ENCODE measurements at regions not wholly inside any gene's neighbourhood (a gene's known extent, or its start where the extent isn't known, plus 50 kb on each side); places are given as distances from the start of the nearest gene placed in this dataset.

DNA sequence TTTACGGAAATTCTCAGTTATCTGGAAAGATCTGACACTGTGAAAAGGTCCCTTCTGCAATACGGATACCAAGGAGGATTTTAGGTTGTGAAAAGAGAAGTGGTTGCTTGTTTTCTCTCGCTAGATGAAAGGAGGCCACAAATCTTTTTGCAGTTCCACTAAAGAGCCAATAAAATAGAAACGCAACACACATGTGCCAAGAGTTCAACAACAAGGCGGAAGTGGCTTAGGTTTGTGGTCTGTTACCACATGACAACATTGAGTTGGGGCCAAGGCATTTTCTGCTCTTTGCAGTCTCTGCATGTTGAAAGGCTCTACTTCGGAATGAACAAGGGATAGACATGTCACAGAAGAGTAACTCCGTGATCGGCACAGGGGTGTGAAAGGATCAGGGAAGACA lies 115.7 kb upstream of the OSR1 start:
- intact Hi-C loops (cut with DNase I), result no loop called here
- 44 to 57% (median 53%) methylated on average over 8 of the region's 8 CpGs for WGBS, 3 donors
- DNase-seq, result no peak

DNA sequence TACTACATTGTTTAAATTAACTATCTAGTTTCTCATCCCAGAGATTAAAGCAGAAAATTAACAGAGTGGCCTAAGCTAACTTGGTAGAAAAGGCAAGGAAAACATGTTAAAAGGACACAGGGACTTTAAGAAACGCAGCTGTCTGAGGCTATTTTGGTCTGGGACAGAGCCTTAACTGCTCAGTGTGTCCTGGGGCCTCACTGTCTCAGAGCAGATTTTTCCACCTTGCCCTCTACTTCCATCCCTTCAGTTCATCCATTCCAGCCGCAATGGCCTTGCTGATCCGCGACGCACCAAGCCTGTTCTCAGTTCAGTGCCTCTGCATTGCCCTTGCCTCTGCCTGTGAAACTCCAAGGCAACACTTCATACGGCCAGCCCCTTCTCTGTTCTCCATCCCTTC lies 114.9 kb upstream of the OSR1 start:
- intact Hi-C loops (cut with DNase I), result no loop called here
- no peak overlapping the region for H3K4me3 ChIP-seq
- H3K27ac ChIP-seq, result no peak overlapping the region
- H3K4me1 ChIP-seq (ENCODE audit: insufficient read depth), result no peaks in the 10 kb centered on the region
- no peak for DNase-seq
- TF ChIP-seq EP300 (IDR thresholded peaks at IDR 0.05) (no peak), POLR2A (IDR thresholded peaks at IDR 0.05) (no peak)
- no peaks in the 10 kb centered on the region for H3K36me3 ChIP-seq
- H3K9me3 ChIP-seq, result no peaks in the 10 kb centered on the region
- 69 to 74% (median 69%) methylated on average over 6 of the region's 6 CpGs for WGBS, 3 donors
- no peaks in the 10 kb centered on the region for H3K27me3 ChIP-seq

More for the DNA sequence above, 115.7 kb upstream of the OSR1 start:
- H3K4me3 ChIP-seq, result no peak overlapping the region
- H3K9me3 ChIP-seq, result no peaks in the 10 kb centered on the region
- no peaks in the 10 kb centered on the region for H3K4me1 ChIP-seq (ENCODE audit: insufficient read depth)
- H3K27ac ChIP-seq, result no peak overlapping the region
- TF ChIP-seq EP300 (IDR thresholded peaks at IDR 0.05), result no peak
- TF ChIP-seq POLR2A (IDR thresholded peaks at IDR 0.05), result no peak
- TF ChIP-seq, protein P1, sequence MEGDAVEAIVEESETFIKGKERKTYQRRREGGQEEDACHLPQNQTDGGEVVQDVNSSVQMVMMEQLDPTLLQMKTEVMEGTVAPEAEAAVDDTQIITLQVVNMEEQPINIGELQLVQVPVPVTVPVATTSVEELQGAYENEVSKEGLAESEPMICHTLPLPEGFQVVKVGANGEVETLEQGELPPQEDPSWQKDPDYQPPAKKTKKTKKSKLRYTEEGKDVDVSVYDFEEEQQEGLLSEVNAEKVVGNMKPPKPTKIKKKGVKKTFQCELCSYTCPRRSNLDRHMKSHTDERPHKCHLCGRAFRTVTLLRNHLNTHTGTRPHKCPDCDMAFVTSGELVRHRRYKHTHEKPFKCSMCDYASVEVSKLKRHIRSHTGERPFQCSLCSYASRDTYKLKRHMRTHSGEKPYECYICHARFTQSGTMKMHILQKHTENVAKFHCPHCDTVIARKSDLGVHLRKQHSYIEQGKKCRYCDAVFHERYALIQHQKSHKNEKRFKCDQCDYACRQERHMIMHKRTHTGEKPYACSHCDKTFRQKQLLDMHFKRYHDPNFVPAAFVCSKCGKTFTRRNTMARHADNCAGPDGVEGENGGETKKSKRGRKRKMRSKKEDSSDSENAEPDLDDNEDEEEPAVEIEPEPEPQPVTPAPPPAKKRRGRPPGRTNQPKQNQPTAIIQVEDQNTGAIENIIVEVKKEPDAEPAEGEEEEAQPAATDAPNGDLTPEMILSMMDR (IDR thresholded peaks at IDR 0.05), result no peak
- no peaks in the 10 kb centered on the region for H3K36me3 ChIP-seq
- H3K27me3 ChIP-seq, result no peaks in the 10 kb centered on the region

DNA sequence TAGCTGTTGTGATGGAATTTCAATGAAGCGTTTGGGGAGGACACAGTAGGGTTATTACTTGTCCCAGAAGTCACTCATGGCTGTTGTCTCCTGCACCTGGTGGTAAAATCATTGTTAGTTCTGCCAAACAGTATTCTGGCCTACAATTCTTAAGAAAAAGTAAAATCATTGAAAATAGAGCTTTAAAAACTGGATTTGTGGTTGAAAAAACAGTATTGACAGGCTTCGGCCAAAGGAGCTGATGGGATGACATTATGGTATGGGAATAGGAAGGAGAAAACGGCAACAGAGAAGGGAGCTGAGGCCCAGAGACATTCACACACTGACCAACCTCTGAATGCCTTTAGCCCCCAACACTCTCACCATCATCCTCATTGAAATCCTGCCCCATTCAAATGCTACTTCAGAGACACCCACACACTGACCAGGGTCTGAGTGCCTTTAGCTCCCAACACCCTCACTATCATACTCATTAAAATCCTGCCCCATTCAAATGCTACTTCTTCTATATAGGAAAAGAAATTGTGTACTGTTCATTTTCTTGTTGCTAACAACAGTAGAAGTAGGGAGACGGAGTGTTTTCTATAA lies 114.1 kb upstream of the OSR1 start:
- Histone ChIP-seq H3K9me3 (no peaks in the 10 kb centered on the region), H3K36me3 (no peaks in the 10 kb centered on the region), H3K4me1 (ENCODE audit: insufficient read depth) (no peaks in the 10 kb centered on the region), H3K27me3 (no peaks in the 10 kb centered on the region), H3K4me3 (no peak overlapping the region), H3K27ac (no peak overlapping the region)
- WGBS, 3 donors, result 71 to 87% (median 86%) methylated on average over 4 of the region's 4 CpGs
- TF ChIP-seq POLR2A (IDR thresholded peaks at IDR 0.05) (no peak), EP300 (IDR thresholded peaks at IDR 0.05) (no peak)
- TF ChIP-seq, protein P1 (IDR thresholded peaks at IDR 0.05), result no peak
- intact Hi-C loops (cut with DNase I), result no loop called here
- no peak for DNase-seq

DNA sequence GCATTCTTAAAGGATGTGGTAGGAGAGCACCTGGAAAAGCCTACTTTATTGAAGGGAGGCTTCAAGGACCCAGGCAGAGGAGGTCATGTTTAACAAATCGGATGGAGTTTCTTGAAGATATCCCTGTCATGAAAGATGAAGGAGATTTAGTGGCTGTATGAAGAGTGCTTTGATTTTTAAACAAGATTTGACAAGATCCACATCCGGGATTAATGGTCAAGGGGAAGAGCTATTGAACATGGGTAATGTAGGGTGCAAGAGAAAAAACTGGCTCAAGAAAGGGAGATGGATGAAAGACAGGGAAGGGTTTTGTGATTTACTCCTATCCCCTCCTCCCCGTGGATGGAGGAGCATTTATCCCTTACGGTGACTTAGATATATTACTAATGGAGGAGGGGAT lies 113.1 kb upstream of the OSR1 start:
- Histone ChIP-seq H3K27me3 (no peaks in the 10 kb centered on the region), H3K27ac (no peak overlapping the region), H3K36me3 (no peaks in the 10 kb centered on the region), H3K4me1 (ENCODE audit: insufficient read depth) (no peaks in the 10 kb centered on the region), H3K9me3 (no peaks in the 10 kb centered on the region), H3K4me3 (no peak overlapping the region)
- no peak for DNase-seq
- 87 to 93% (median 93%) methylated on average over 4 of the region's 4 CpGs for WGBS, 3 donors
- intact Hi-C loops (cut with DNase I), result no loop called here
- TF ChIP-seq POLR2A (IDR thresholded peaks at IDR 0.05) (no peak), EP300 (IDR thresholded peaks at IDR 0.05) (no peak)
- TF ChIP-seq, protein P1 (IDR thresholded peaks at IDR 0.05), result no peak

DNA sequence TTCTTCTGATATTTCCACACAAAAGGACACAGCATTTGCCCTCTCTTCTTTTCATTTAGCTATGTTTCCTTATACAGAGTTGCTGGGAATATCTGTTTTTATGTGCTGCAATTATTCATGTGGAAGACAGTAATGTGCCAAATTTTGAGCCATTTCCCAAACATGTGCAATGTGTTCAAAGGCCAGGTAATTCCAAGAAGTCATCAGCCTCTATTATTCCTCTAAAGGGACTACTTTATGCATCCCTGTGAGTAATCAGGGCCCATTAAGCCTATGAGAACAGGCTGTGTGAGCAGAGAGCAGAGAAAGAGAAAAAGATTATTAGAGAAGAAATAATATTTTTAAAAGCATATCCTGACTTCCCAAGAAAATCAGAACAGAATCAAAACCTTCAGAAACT lies 107.6 kb upstream of the OSR1 start:
- Histone ChIP-seq H3K27ac (no peak overlapping the region), H3K4me1 (ENCODE audit: insufficient read depth) (peaks cover 8% of the 10 kb centered on the region), H3K36me3 (no peaks in the 10 kb centered on the region), H3K9me3 (peaks cover 0 to 2% of the 10 kb centered on the region in 2 donors), H3K27me3 (no peaks in the 10 kb centered on the region), H3K4me3 (no peak overlapping the region)
- intact Hi-C loops (cut with DNase I), result no loop called here
- no peak for DNase-seq
- TF ChIP-seq EP300 (IDR thresholded peaks at IDR 0.05) (no peak), POLR2A (IDR thresholded peaks at IDR 0.05) (no peak)
- TF ChIP-seq, protein P1 (IDR thresholded peaks at IDR 0.05), result no peak
